Uterus (tissue), 3 donors: ENCODE measurements at regions not wholly inside any gene's neighbourhood (a gene's known extent, or its start where the extent isn't known, plus 50 kb on each side); places are given as distances from the start of the nearest gene placed in this dataset.

Source experiments
- DNase-seq, 2 donors: peaks; one replicate each; pipeline ENCODE4 v3.0.0-alpha.2; 2019 to 2020
- H3K27ac ChIP-seq, 2 donors: fragments of 200-600 bp; sonication (generic); 1 replicate in 1 of 2; 2 replicates in 1 of 2; pipeline ENCODE4 v1.5.1; 2016 to 2018
- H3K27me3 ChIP-seq, 2 donors: fragments of 200-600 bp; sonication (generic); one replicate each; pipeline ENCODE4 v1.5.1; 2018 to 2019; ENCODE audit warnings: control low read depth in 1 of 2
- H3K36me3 ChIP-seq, 2 donors: fragments of 200-600 bp; sonication (generic); one replicate each; pipeline ENCODE4 v1.5.1; 2019; ENCODE audit warnings: control low read depth in 1 of 2
- H3K4me1 ChIP-seq, 2 donors: fragments of 200-600 bp; sonication (generic); one replicate each; pipeline ENCODE4 v1.5.1; 2018 to 2019; ENCODE audit warnings: control low read depth in 1 of 2
- H3K4me3 ChIP-seq, 2 donors: fragments of 200-600 bp; sonication (generic); 1 replicate in 1 of 2; 2 replicates in 1 of 2; pipeline ENCODE4 v1.5.1; 2018 to 2019; ENCODE audit warnings: mild to moderate bottlenecking in 1 of 2
- H3K9me3 ChIP-seq, 2 donors: fragments of 200-600 bp; sonication (generic); one replicate each; pipeline ENCODE4 v1.5.1; 2019; ENCODE audit warnings: control low read depth in 1 of 2
- CTCF ChIP-seq, 4 experiments: fragments of 200-600 bp in 2 of 4; fragments of 450-650 bp in 2 of 4; sonication (generic) in 2 of 4; IDR thresholded peaks; one replicate each; pipeline ENCODE4 v1.5.1; 2016 to 2019; ENCODE audit warnings: antibody characterized with exemption in 4 of 4, mild to moderate bottlenecking in 2 of 4, moderate library complexity in 1 of 4
- POLR2A ChIP-seq, 2 donors: fragments of 450-650 bp; IDR thresholded peaks; one replicate each; pipeline ENCODE4 v1.6.1; 2016; ENCODE audit warnings: antibody characterized with exemption in 2 of 2, mild to moderate bottlenecking in 1 of 2, moderate library complexity in 1 of 2
- intact Hi-C: fragments of 100-400 bp; cut with DNase I; formaldehyde crosslinking; loops from one replicate; pipeline ENCODE4 v1.15.1; 2023; ENCODE audit warnings: low total_unique reads
- donor health status: DM: yes; HTN: yes; CAD: no.

- H3K4me1 ChIP-seq: peaks cover 0 to 5% of the 10 kb centered on the region in 2 donors
- intact Hi-C loops: no loop called here
- TF ChIP-seq CTCF (IDR thresholded peaks at IDR 0.05): no peak
- TF ChIP-seq POLR2A (IDR thresholded peaks at IDR 0.05): no peak
- no peak overlapping the region for H3K27ac ChIP-seq
- no peaks in the 10 kb centered on the region for H3K27me3 ChIP-seq
- no peak overlapping the region for H3K4me3 ChIP-seq
- no peaks in the 10 kb centered on the region for H3K9me3 ChIP-seq
- no peaks in the 10 kb centered on the region for H3K36me3 ChIP-seq
- no peak for DNase-seq
Measured at GRCh38 chr6:44662461-44663121, 275.1 kb downstream of the CDC5L start.

- no peak for TF ChIP-seq POLR2A (IDR thresholded peaks at IDR 0.05)
- no peak for TF ChIP-seq CTCF (IDR thresholded peaks at IDR 0.05)
- no peaks in the 10 kb centered on the region for H3K27me3 ChIP-seq
- DNase-seq: no peak
- H3K36me3 ChIP-seq: no peaks in the 10 kb centered on the region
- intact Hi-C loops: no loop called here
- no peaks in the 10 kb centered on the region for H3K9me3 ChIP-seq
- H3K4me1 ChIP-seq: peaks cover 0 to 5% of the 10 kb centered on the region in 2 donors
- no peak overlapping the region for H3K27ac ChIP-seq
- H3K4me3 ChIP-seq: no peak overlapping the region
Measured at GRCh38 chr6:44663860-44664634, 276.5 kb downstream of the CDC5L start.

- H3K27me3 ChIP-seq: no peaks in the 10 kb centered on the region
- no peak overlapping the region for H3K4me3 ChIP-seq
- H3K27ac ChIP-seq: no peak overlapping the region
- no peaks in the 10 kb centered on the region for H3K9me3 ChIP-seq
- no peak for TF ChIP-seq CTCF (IDR thresholded peaks at IDR 0.05)
- no peak for TF ChIP-seq POLR2A (IDR thresholded peaks at IDR 0.05)
- H3K4me1 ChIP-seq: peaks cover 0 to 5% of the 10 kb centered on the region in 2 donors
- intact Hi-C loops: no loop called here
- no peak for DNase-seq
- no peaks in the 10 kb centered on the region for H3K36me3 ChIP-seq
Measured at GRCh38 chr6:44664716-44665115, 277.2 kb downstream of the CDC5L start.

- Histone ChIP-seq H3K27ac (no peak overlapping the region), H3K4me1 (peaks cover 0 to 5% of the 10 kb centered on the region in 2 donors), H3K9me3 (no peaks in the 10 kb centered on the region), H3K36me3 (no peaks in the 10 kb centered on the region), H3K27me3 (no peaks in the 10 kb centered on the region), H3K4me3 (no peak overlapping the region)
- intact Hi-C loops: no loop called here
- TF ChIP-seq CTCF (IDR thresholded peaks at IDR 0.05) (no peak), POLR2A (IDR thresholded peaks at IDR 0.05) (no peak)
- no peak for DNase-seq
Measured at GRCh38 chr6:44665143-44665542, 277.6 kb downstream of the CDC5L start.

- no peaks in the 10 kb centered on the region for H3K36me3 ChIP-seq
- H3K9me3 ChIP-seq: no peaks in the 10 kb centered on the region
- intact Hi-C loops: no loop called here
- no peak overlapping the region for H3K27ac ChIP-seq
- no peaks in the 10 kb centered on the region for H3K27me3 ChIP-seq
- DNase-seq: no peak
- peaks cover 0 to 5% of the 10 kb centered on the region in 2 donors for H3K4me1 ChIP-seq
- no peak overlapping the region for H3K4me3 ChIP-seq
- no peak for TF ChIP-seq CTCF (IDR thresholded peaks at IDR 0.05)
- TF ChIP-seq POLR2A (IDR thresholded peaks at IDR 0.05): no peak
Measured at GRCh38 chr6:44665683-44666082, 278.2 kb downstream of the CDC5L start.
